ENCODE measurements at regions not wholly inside any gene's neighbourhood (a gene's known extent, or its start where the extent isn't known, plus 50 kb on each side); places are given as distances from the start of the nearest gene placed in this dataset.

GRCh38 chr6:45791211-45792168 is 224.2 kb downstream of the CLIC5 start:
- no peak for DNase-seq

GRCh38 chr6:45789238-45789637 is 226.4 kb downstream of the CLIC5 start:
- no peak for DNase-seq

DNA sequence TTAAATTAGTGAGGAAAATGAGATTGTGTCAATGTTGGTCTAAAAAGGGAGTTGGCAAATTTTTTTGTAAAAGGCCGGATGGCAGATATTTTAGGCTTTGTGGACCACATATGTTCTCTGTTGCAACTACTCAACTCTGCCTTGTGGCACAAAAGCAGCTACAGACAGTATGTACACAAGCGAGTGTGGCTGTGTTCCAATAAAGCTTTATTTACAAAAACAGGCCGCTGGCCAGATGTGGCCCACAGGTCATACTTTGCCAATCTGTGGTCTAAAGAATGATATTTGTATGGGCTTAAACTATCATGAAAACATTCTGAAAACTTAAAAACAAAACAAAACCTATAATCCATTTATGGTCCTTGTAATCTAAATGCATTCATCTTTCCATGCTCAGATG is 228.3 kb downstream of the CLIC5 start:
- no peak for DNase-seq

DNA sequence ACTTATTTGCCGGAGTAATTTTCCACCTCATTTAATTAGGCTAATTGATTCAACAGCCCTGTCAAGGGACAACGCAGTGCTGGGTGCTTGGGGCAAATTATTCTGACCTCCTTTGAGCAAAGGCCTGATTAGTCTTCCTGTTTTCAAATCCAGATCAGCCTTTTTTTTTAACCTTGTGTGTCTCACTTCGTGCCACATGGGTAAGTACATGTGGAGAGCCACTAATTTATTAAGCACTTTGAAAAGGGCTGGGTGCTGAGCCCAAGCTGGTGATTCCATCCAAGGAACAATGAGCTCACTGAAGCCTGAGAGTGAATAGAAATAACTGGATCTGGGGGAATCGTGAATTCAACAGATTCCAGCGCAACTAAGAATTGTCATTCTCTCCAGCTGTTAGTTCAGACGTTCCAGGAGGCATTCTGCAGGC is 229.3 kb downstream of the CLIC5 start:
- no peak for DNase-seq

GRCh38 chr6:45784250-45784649 is 231.4 kb downstream of the CLIC5 start:
- no peak for DNase-seq

GRCh38 chr6:45783716-45784115 is 231.9 kb downstream of the CLIC5 start:
- DNase-seq = no peak

DNA sequence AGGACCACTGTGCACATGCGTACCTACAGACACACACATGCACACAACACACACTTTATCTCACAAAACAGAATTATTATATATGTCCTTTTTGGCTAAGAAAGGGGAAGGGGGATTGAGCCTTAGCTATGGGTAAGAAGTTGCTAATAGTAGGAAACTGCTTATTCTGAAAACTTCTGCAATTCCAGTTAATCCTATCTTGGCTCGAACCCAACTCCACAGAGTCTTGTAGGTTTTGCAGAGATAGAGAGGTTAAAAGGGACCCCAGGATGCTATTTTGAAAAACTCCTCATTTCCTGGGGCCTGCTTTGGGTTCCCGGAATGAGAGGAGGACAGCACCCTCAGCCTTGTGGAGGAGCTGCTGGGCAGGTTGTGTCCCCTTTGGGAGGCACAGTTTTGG is 233.8 kb downstream of the CLIC5 start:
- no peak for DNase-seq

DNA sequence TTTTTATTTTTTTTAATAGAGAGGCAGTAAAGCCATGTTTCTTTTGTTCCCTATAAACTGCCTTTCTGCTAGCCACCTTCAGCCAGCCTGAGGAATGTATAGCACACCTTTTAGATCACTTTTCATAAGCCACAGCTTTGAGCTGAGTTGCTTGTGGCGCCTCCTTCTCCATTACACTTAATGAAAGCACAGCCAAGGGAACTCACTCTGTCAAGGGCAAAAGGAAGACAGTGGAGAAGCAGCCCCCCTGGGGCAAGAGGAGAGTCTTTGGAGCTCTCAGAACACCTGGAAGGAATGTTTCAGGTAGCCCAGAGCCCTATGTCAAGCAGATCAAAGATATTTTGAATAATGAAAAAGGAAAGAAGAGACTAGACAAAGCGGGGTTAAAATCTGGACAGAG is 235.1 kb downstream of the CLIC5 start:
- DNase-seq = no peak

GRCh38 chr6:45775026-45775697 is 240.5 kb downstream of the CLIC5 start:
- no peak for DNase-seq

DNA sequence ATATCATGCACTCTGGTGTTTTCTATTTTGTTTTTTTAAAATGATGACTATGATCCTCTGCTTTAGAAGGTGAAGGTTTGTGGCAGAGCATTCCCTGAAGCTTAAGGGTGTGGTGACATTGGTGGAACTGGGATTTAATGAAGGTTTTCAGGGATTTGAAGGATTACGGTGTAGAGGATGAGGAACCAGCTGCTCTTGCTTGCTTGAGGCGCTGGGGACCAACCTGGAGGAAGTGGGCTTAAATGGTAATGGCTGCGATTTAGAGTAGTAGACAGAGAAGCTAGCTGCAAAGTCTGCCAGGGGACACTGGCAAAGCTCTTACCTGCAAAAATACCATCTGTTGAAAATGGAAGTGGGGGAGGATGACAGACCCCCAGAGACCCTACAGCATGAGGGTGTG is 241.8 kb downstream of the CLIC5 start:
- DNase-seq = no peak

- no peak for DNase-seq
Measured at GRCh38 chr6:45772886-45773495, 242.7 kb downstream of the CLIC5 start.

GRCh38 chr6:45772051-45772450 is 243.6 kb downstream of the CLIC5 start:
- no peak for DNase-seq

DNA sequence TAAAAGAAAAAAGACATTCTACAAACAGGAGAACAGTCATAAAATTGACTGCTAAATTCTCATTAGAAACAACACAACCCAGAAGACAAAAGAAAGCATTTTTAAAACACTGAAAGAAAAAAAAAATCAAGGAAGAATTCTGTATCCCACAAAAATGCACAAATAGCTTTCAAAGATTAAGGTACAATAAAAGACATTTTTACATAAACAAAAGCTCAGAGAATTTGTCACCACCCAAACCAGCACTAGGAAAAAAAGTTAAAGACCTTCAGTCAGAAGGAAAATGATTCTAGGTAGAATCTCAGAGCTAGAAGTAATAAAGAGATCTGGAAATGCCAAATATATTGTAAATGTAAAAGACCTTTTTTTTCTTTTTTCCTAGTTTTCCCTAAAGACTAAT is 252.4 kb downstream of the CLIC5 start:
- no peak for DNase-seq

- DNase-seq = no peak
Measured at GRCh38 chr6:45759472-45759810, 256.2 kb downstream of the CLIC5 start.

DNA sequence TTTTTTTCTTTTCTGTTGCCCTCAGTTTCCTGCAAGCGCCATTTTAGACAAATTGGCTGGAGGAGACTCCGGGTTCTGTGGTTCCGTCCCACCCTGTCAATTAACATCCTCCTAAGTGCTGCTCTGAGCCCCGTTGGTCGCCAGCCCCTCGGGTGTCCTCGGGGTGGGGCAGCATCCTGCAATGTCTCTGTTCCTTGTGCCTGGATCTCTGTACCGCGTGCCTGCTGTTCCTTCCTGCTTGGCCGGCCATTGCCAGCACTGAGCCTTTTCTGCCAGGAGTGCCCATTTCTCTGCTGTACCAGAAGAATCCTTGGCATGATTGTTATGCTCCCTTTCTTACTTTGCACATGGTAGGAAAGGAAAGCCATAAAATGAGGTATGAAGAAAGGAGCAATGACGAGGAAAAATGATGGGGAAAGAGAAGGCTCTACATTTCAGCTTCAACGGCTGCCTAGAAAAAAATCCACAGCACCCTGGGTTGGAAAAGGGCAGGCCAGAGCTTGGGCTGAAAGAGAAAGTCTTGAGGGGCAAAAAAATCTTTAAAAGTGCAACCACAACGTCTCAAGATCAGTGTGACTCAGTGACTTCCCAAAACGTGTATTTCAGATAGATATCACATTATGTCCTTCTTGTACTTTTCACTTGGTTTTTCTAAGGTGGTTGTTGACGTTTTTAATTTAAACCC is 256.7 kb downstream of the CLIC5 start:
- no peak for DNase-seq

DNA sequence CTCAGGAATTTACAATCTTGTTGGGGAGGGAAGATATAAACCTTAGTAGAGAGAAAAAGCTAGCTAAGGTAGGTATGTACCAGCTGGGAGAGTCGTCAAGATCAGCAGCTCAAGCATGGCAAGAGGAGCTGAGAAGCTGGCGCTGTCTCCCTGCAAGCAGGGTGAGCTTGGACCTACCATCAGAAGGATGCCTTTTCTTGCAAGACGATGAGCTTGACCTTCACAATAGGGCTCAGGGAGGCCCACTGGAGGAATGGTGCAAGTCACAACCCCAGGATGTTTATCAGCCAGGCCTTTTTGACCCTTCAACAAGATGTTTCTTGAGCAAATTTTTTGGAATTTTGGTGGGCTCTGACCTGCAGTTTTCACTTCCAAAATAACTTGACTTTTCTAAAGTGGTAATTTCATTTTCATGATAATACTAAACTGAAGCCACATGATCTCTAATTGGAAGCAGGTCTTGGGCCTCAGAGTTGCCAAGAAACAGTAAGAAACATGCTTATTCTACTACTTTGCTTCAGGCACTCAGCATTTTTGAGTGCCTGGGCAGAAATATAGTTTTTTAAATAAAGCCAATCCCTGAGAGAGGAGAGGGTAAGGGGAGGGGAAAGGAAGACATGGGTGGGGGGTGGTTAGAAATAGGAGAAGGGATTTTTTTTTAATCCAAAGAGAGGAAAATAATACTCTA is 258.1 kb downstream of the CLIC5 start:
- DNase-seq = no peak

- no peak for DNase-seq
Measured at GRCh38 chr6:45756606-45757005, 259.1 kb downstream of the CLIC5 start.

GRCh38 chr6:45754432-45754831 is 261.2 kb downstream of the CLIC5 start:
- DNase-seq = no peak

GRCh38 chr6:45746046-45746445 is 269.6 kb downstream of the CLIC5 start:
- DNase-seq = no peak

DNA sequence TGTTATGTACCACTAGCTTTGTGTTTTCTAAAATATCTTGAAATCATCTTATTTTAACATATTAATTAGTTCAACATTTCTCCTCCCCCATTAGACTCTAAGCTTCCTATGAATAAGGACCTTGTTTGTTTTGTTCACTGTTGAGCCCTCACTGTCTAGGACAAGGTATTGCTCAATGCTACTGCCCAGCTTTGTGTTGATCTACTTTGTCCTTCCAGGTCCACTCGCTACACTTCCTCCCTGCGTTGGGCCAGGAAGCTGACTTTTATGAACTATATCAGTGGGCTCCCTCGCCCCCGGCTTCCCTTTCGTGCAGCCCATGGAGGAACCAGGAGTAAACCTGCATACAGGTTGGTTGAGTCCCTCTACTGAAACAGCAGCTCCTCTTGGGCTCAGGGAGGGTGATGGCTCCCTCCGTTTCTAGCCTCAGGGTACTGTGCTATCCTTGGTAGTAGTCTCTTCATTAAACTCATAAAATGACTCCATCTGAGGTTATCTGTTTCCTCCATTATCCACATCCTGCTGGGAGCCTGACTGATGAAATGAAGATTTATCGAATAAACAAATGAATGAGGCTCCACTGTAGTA is 272.5 kb downstream of the CLIC5 start:
- no peak for DNase-seq

GRCh38 chr6:45742591-45742990 is 273.1 kb downstream of the CLIC5 start:
- no peak for DNase-seq

- DNase-seq = no peak
Measured at GRCh38 chr6:45741437-45742171, 274.1 kb downstream of the CLIC5 start.

Data from SHP77 (cell line).